ENCODE measurements at regions not wholly inside any gene's neighbourhood (a gene's known extent, or its start where the extent isn't known, plus 50 kb on each side); places are given as distances from the start of the nearest gene placed in this dataset.
"Not testable (repeated sequence)": the region's sequence is repeated elsewhere in the genome, so short reads cannot be mapped to it uniquely, and the experiment has no call there.

DNA sequence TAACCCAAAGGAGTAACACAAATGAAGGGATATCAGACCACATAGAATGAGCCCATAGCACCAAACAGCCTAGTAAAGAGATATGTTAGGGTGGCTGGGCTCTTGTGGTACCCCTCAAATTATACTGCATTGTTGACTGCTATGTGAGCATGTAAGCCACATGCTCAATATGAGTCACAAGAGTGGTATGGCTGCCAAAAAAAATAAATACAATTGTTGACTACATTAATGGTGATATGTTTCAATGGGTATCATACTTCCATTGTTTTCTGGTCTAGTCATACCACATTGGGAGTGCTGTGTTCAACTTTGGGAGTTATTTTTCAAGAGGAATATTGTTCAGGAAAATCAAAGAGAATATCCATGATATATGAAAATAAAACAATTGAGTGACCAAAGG lies 162.4 kb upstream of the PIK3R1 start:
- H3K4me3 ChIP-seq (ENCODE audit: low read depth, low read length), result no peak overlapping the region
- no peak for TF ChIP-seq CTCF (IDR thresholded peaks at IDR 0.05; ENCODE audit: low read depth, low read length)

DNA sequence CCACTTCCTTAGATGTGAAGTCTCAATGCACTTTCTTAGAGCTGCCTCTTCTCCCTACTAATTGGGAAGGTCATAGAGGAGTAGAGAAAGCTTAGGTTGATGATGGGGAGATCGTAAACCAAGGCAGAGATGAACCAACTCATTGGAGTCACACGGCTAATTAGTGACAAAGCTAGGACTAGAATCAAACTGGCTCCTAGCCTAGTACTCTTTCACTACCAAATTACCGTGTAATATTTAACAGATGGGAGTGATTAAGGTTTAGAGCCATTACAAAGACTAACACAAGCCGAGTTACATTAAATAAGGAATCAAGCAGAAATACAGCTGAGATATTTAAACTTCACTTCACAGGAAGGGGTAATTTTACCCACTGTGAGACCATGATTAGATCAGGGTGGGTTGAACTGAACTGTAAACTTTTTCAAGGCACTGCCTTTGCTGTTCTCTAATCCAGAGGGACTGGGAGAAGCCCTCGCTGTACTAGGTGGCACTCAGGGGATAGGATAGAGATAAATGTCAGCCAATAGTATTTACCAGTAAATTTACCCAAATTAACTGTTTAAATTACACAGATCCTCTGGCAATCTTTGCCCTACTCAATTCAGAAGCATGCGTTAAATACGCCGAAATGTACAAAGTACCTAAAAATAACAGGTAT lies 166.4 kb upstream of the PIK3R1 start:
- no peak overlapping the region for H3K4me3 ChIP-seq (ENCODE audit: low read depth, low read length)
- TF ChIP-seq CTCF (IDR thresholded peaks at IDR 0.05; ENCODE audit: low read depth, low read length), result no peak

GRCh38 chr5:68048516-68048915 lies 167.0 kb upstream of the PIK3R1 start:
- H3K4me3 ChIP-seq (ENCODE audit: low read depth, low read length), result no peak overlapping the region

GRCh38 chr5:68048054-68048453 lies 167.5 kb upstream of the PIK3R1 start:
- not testable (repeated sequence) for H3K4me3 ChIP-seq (ENCODE audit: low read depth, low read length)

More at GRCh38 chr5:68048516-68048915, 167.0 kb upstream of the PIK3R1 start:
- TF ChIP-seq CTCF (IDR thresholded peaks at IDR 0.05; ENCODE audit: low read depth, low read length), result no peak

GRCh38 chr5:68047035-68047434 lies 168.5 kb upstream of the PIK3R1 start:
- H3K4me3 ChIP-seq (ENCODE audit: low read depth, low read length), result no peak overlapping the region
- TF ChIP-seq CTCF (IDR thresholded peaks at IDR 0.05; ENCODE audit: low read depth, low read length), result no peak

DNA sequence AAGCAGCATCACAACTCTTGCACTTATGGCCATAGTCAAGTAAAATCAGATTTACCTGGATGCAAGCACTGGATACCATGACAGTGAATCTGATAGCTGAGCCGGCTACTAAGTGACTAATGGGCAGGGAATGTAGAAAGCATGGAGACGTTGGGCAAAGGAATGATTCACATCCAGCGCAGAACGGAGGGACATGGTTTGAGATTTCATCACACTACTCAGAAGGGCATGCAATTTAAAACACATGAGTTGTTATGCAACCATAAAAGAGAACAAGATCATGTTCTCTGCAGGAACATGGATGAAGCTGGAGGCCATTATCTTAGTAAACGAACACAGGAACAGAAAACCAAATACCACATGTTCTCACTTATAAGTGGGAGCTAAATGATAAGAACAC lies 169.1 kb upstream of the PIK3R1 start:
- H3K4me3 ChIP-seq (ENCODE audit: low read depth, low read length), result no peak overlapping the region

DNA sequence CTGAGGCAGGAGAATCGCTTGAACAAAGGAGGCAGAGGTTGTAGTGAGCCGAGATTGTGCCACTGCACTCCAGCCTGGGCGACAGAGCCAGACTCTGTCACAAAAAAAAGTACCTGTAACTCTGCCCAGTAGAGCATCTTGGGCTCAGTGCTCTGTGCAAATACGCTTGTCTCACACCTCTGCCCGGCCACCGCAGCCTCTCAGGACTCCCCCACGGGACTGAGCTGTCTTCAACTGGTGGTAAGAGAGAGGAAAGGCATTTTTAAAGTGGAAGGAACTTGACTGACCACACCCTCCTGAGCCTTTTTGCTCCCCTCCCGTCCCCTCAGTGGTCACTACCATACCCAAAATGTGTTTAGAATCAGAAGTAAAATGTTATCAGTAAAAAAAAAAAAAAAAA lies 174.3 kb upstream of the PIK3R1 start:
- no peak overlapping the region for H3K4me3 ChIP-seq (ENCODE audit: low read depth, low read length)
- no peak for TF ChIP-seq CTCF (IDR thresholded peaks at IDR 0.05; ENCODE audit: low read depth, low read length)

More for the DNA sequence above, 169.1 kb upstream of the PIK3R1 start:
- TF ChIP-seq CTCF (IDR thresholded peaks at IDR 0.05; ENCODE audit: low read depth, low read length), result no peak

DNA sequence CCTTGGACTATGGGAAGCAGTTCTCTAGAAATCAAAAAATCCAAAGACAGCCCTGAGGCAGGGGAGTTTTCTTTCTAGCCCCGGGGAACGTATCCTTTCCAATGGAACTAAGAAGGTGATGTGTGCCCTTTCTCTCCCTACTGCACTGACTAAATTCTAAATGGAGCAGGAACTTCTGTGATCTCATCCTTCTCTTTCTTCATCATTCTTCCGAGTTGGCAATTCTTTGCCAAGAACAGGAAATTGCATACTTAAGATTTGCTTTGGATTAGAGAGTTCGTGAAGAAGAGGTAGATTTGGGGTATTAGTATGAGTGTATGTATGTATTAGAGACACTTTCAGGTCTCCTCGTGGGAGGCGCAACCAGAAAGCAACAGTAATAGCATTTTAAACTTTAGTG lies 178.0 kb upstream of the PIK3R1 start:
- no peak for TF ChIP-seq CTCF (IDR thresholded peaks at IDR 0.05; ENCODE audit: low read depth, low read length)

More for the DNA sequence above, 178.0 kb upstream of the PIK3R1 start:
- no peak overlapping the region for H3K4me3 ChIP-seq (ENCODE audit: low read depth, low read length)
